H1 (cell line): ENCODE measurements at regions not wholly inside any gene's neighbourhood (a gene's known extent, or its start where the extent isn't known, plus 50 kb on each side); places are given as distances from the start of the nearest gene placed in this dataset.
A peak's percentile ranks its signal among the peaks of the same experiment; 100 is the strongest.

Experiments used
- CTCF ChIA-PET: fragments of 300-600 bp; sonication (Branson Sonifier 250); formaldehyde crosslinking; loops from one replicate; lab custom pipeline; 2021; ENCODE audit not compliant: partially characterized antibody; lab: Charles Lee
- POLR2A ChIA-PET: fragments of 300-600 bp; sonication (Branson Sonifier 250); formaldehyde crosslinking; loops from one replicate; lab custom pipeline; 2021; ENCODE audit warnings: inconsistent platforms; ENCODE audit not compliant: partially characterized antibody; lab: Charles Lee
- DNase-seq, 2 experiments: peaks; one replicate each; pipeline versions ENCODE4 v3.0.0 to v3.0.0-alpha.2; 2010 to 2022; ENCODE audit warnings: low spot score in 2 of 2, low read depth in 1 of 2, mixed read lengths in 1 of 2
- FAIRE-seq: peaks from 2 replicates; lab custom pipeline; 2011; peaks lifted over from hg19 to GRCh38; lab: Jason Lieb, UNC
- H2AFZ ChIP-seq: 2 replicates; pipeline ENCODE4 v1.8.1; 2012; ENCODE audit warnings: low read length, inconsistent platforms
- H2AK5ac ChIP-seq: 2 replicates; pipeline ENCODE4 v1.6.1; 2013; ENCODE audit warnings: low read depth, low read length
- H2BK120ac ChIP-seq: replicated peaks from 2 replicates; pipeline ENCODE3; 2013; ENCODE audit warnings: low read depth, low read length, inconsistent platforms
- H2BK12ac ChIP-seq: 2 replicates; pipeline ENCODE4 v1.6.1; 2013; ENCODE audit warnings: low read depth, low read length
- H2BK15ac ChIP-seq: 2 replicates; pipeline ENCODE4 v1.6.1; 2013; ENCODE audit warnings: low read length
- H2BK20ac ChIP-seq: 2 replicates; pipeline ENCODE4 v1.6.1; 2013; ENCODE audit warnings: low read length
- H2BK5ac ChIP-seq: 2 replicates; pipeline ENCODE4 v1.6.1; 2013; ENCODE audit warnings: low read depth, low read length
- H3K14ac ChIP-seq: 2 replicates; pipeline ENCODE4 v1.6.1; 2013; ENCODE audit warnings: inconsistent platforms; ENCODE audit not compliant: insufficient read length
- H3K18ac ChIP-seq: 2 replicates; pipeline ENCODE4 v1.6.1; 2013; ENCODE audit warnings: low read length; ENCODE audit errors: extremely low read depth
- H3K23ac ChIP-seq: 2 replicates; pipeline ENCODE4 v1.6.1; 2013; ENCODE audit warnings: inconsistent platforms; ENCODE audit not compliant: insufficient read length
- H3K23me2 ChIP-seq: 2 replicates; pipeline ENCODE4 v1.6.1; 2013; ENCODE audit warnings: low read depth, low read length
- H3K27ac ChIP-seq: 2 replicates; pipeline ENCODE4 v1.6.1; 2011; ENCODE audit warnings: low read depth, low read length, inconsistent platforms
- H3K27me3 ChIP-seq, 4 experiments: replicated peaks in 1 of 4; 1 replicate in 1 of 4; 2 replicates in 3 of 4; pipeline versions ENCODE4 v1.6.1 to v1.8.1; 2011 to 2013; ENCODE audit warnings: low read length in 3 of 4, mild to moderate bottlenecking in 3 of 4, inconsistent platforms in 2 of 4, mixed read lengths in 2 of 4, moderate library complexity in 1 of 4; ENCODE audit not compliant: control insufficient read depth in 3 of 4, insufficient read depth in 3 of 4; ENCODE audit errors: extremely low read depth in 1 of 4
- H3K36me3 ChIP-seq, 4 experiments: 2 replicates each; pipeline versions ENCODE4 v1.6.1 to v1.8.1; 2011 to 2013; ENCODE audit warnings: mild to moderate bottlenecking in 4 of 4, low read length in 3 of 4, moderate library complexity in 2 of 4, control low read depth in 1 of 4, inconsistent platforms in 1 of 4; ENCODE audit not compliant: insufficient read depth in 4 of 4, control insufficient read depth in 2 of 4
- H3K4ac ChIP-seq: replicated peaks from 2 replicates; pipeline ENCODE3; 2013; ENCODE audit warnings: low read length, low read depth, mixed read lengths, inconsistent platforms; ENCODE audit not compliant: insufficient read length
- H3K4me1 ChIP-seq, 4 experiments: replicated peaks in 1 of 4; 1 replicate in 1 of 4; 2 replicates in 3 of 4; pipeline versions ENCODE4 v1.6.1 to v1.8.1; 2011 to 2013; ENCODE audit warnings: low read length in 3 of 4, inconsistent platforms in 2 of 4, mixed read lengths in 1 of 4; ENCODE audit not compliant: insufficient read depth in 4 of 4, control insufficient read depth in 3 of 4
- H3K4me2 ChIP-seq, 2 experiments: 2 replicates each; pipeline versions ENCODE4 v1.6.1 to v1.8.1; 2011 to 2013; ENCODE audit warnings: low read depth in 2 of 2, low read length in 2 of 2, control low read depth in 1 of 2, inconsistent platforms in 1 of 2, mild to moderate bottlenecking in 1 of 2; ENCODE audit not compliant: insufficient read depth in 1 of 2
- H3K4me3 ChIP-seq, 4 experiments: fragments of 200-600, 300-600 bp in 1 of 4; sonication (generic), shearing (Covaris generic), sonication (Bioruptor Twin) in 1 of 4; 2 replicates each; pipeline versions ENCODE4 v1.5.1 to v1.8.1; 2011 to 2016; ENCODE audit warnings: low read length in 4 of 4, low read depth in 3 of 4, control low read depth in 2 of 4, inconsistent platforms in 2 of 4, mild to moderate bottlenecking in 2 of 4, mixed read lengths in 1 of 4, moderate library complexity in 1 of 4; ENCODE audit not compliant: insufficient read depth in 2 of 4; ENCODE audit errors: extremely low read depth in 1 of 4
- H3K56ac ChIP-seq: replicated peaks from 2 replicates; pipeline ENCODE3; 2013; ENCODE audit warnings: low read depth, mild to moderate bottlenecking, mixed read lengths, low read length, inconsistent platforms; ENCODE audit not compliant: insufficient read length
- H3K79me1 ChIP-seq: 2 replicates; pipeline ENCODE4 v1.6.1; 2013; ENCODE audit warnings: low read depth, low read length, control low read depth
- H3K79me2 ChIP-seq, 2 experiments: 2 replicates each; pipeline versions ENCODE4 v1.6.1 to v1.8.1; 2012 to 2013; ENCODE audit warnings: low read length in 2 of 2, mild to moderate bottlenecking in 2 of 2, inconsistent platforms in 1 of 2; ENCODE audit not compliant: insufficient read depth in 2 of 2, control insufficient read depth in 1 of 2
- H3K9ac ChIP-seq, 4 experiments: replicated peaks in 1 of 4; 1 replicate in 1 of 4; 2 replicates in 3 of 4; pipeline versions ENCODE4 v1.6.1 to v1.8.1; 2011 to 2013; ENCODE audit warnings: low read depth in 3 of 4, low read length in 3 of 4, control low read depth in 2 of 4, mild to moderate bottlenecking in 2 of 4, moderate library complexity in 2 of 4, inconsistent platforms in 1 of 4; ENCODE audit errors: extremely low read depth in 1 of 4
- H3K9me3 ChIP-seq, 2 experiments: 2 replicates each; pipeline versions ENCODE4 v1.6.1 to v1.8.1; 2012 to 2013; ENCODE audit warnings: mild to moderate bottlenecking in 2 of 2, moderate library complexity in 2 of 2, control low read depth in 1 of 2, inconsistent platforms in 1 of 2, low read depth in 1 of 2, low read length in 1 of 2, mixed read lengths in 1 of 2; ENCODE audit not compliant: insufficient read depth in 2 of 2
- H4K20me1 ChIP-seq, 2 experiments: replicated peaks in 1 of 2; 2 replicates each; pipeline versions ENCODE3 to v1.8.1; 2011 to 2013; ENCODE audit warnings: inconsistent platforms in 2 of 2, low read length in 2 of 2, mild to moderate bottlenecking in 1 of 2; ENCODE audit not compliant: insufficient read depth in 2 of 2, control insufficient read depth in 1 of 2
- H4K5ac ChIP-seq: 2 replicates; pipeline ENCODE4 v1.6.1; 2013; ENCODE audit warnings: low read length, low read depth, mixed read lengths, inconsistent platforms; ENCODE audit not compliant: insufficient read length
- H4K8ac ChIP-seq: 2 replicates; pipeline ENCODE4 v1.8.0; 2013; ENCODE audit warnings: mild to moderate bottlenecking, moderate library complexity, low read length, inconsistent platforms; ENCODE audit not compliant: insufficient read depth; ENCODE audit errors: extremely low read depth
- H4K91ac ChIP-seq: replicated peaks from 2 replicates; pipeline ENCODE3; 2013; ENCODE audit warnings: low read length, mixed read lengths, inconsistent platforms; ENCODE audit not compliant: insufficient read length
- BCL11A ChIP-seq, 2 experiments: IDR thresholded peaks; one replicate each; pipeline ENCODE4 v1.6.1; 2011; ENCODE audit warnings: low read depth in 2 of 2, low read length in 2 of 2, mild to moderate bottlenecking in 2 of 2
- CHD2 ChIP-seq: IDR thresholded peaks from 2 replicates; pipeline ENCODE4 v1.6.1; 2012; ENCODE audit warnings: low read length, improper control_type of control experiment
- KDM4A ChIP-seq: IDR thresholded peaks from one replicate; pipeline ENCODE4 v1.7.1; 2012; ENCODE audit warnings: low read depth, mild to moderate bottlenecking, moderate library complexity, low read length, inconsistent platforms; ENCODE audit not compliant: severe bottlenecking
- SP1 ChIP-seq: IDR thresholded peaks from 2 replicates; pipeline ENCODE4 v1.6.1; 2011; ENCODE audit warnings: low read depth, low read length
- SP4 ChIP-seq: IDR thresholded peaks from 2 replicates; pipeline ENCODE4 v1.6.1; 2012; ENCODE audit warnings: low read length, inconsistent platforms
- SRF ChIP-seq: IDR thresholded peaks from 2 replicates; pipeline ENCODE4 v1.6.1; 2011; ENCODE audit warnings: mild to moderate bottlenecking, low read depth, low read length, moderate library complexity
- SUZ12 ChIP-seq: fragments of 200-600 bp; sonication (generic); IDR thresholded peaks from 2 replicates; pipeline ENCODE4 v1.6.1; 2012; ENCODE audit warnings: mild to moderate bottlenecking, inconsistent platforms, low read length, moderate library complexity, mixed read lengths
- TBP ChIP-seq: IDR thresholded peaks from 2 replicates; pipeline ENCODE4 v1.6.1; 2011; ENCODE audit warnings: low read depth, low read length, improper control_type of control experiment
- YY1 ChIP-seq: IDR thresholded peaks from 2 replicates; pipeline ENCODE4 v1.6.1; 2011; ENCODE audit warnings: low read depth, mild to moderate bottlenecking, low read length
- WGBS, 2 experiments: shearing (Covaris generic) in 1 of 2; methylation state at CpG; one replicate each; pipeline versions ENCODE4 v1.1.6 to v1.1.7; 2013 to 2015; ENCODE audit warnings: low lambda C conversion rate in 2 of 2, mixed read lengths in 2 of 2, inconsistent platforms in 1 of 2, low coverage in 1 of 2, missing lambda C conversion rate in 1 of 2; ENCODE audit not compliant: insufficient replicate concordance in 2 of 2, insufficient coverage in 1 of 2, insufficient read length in 1 of 2; ENCODE audit errors: extremely low coverage in 1 of 2, missing lambda C conversion rate in 1 of 2; 5-methylcytosine and 5-hydroxymethylcytosine counted together

- no peak overlapping the region for H3K23ac ChIP-seq
- no peak overlapping the region; a peak in 1 of 4 replicates for H3K4me2 ChIP-seq
- no peaks in the 10 kb centered on the region for H3K36me3 ChIP-seq
- H3K9ac ChIP-seq, result no peak overlapping the region
- H4K8ac ChIP-seq, result no peak overlapping the region
- CTCF ChIA-PET, result interaction anchor here (0.8 to 1.2 kb wide), 4 partner anchors 9 to 220 kb away, joined by 3 to 5 read pairs (median 4); no protein-coding TSS in a partner anchor
- no peaks in the 10 kb centered on the region for H3K23me2 ChIP-seq
- no peak overlapping the region for H3K18ac ChIP-seq
- H2AK5ac ChIP-seq, result no peak overlapping the region
- H4K5ac ChIP-seq, result no peak overlapping the region
- no peaks in the 10 kb centered on the region for H3K79me1 ChIP-seq
- no peak overlapping the region for H2BK120ac ChIP-seq
- H3K4ac ChIP-seq, result no peak overlapping the region
- no peak overlapping the region; the same call in 1 of the 2 replicates for H2BK5ac ChIP-seq
- no peak overlapping the region for H3K27ac ChIP-seq
- H2BK12ac ChIP-seq, result peak overlapping the region; percentile 69; the same call in 1 of the 2 replicates
- no peaks in the 10 kb centered on the region; a peak in 1 of 7 replicates for H3K27me3 ChIP-seq
- TF ChIP-seq BCL11A (IDR thresholded peaks at IDR 0.05; ENCODE audit: low read depth in 2 of 2, low read length in 2 of 2) (no peak), CHD2 (no peak), SP1 (no peak), SP4 (no peak), KDM4A (no peak), YY1 (no peak), SRF (no peak), SUZ12 (no peak), TBP (no peak)
- TF ChIP-seq, all 59 proteins: peak for 0
- Histone ChIP-seq H4K91ac (no peak overlapping the region), H3K9me3 (no peaks in the 10 kb centered on the region), H2BK15ac (no peak overlapping the region), H3K4me1 (peaks cover 0 to 6% (median 2%) of the 10 kb centered on the region in 4 experiments; a peak in 2 of 7 replicates), H3K79me2 (no peaks in the 10 kb centered on the region), H3K14ac (no peak overlapping the region), H4K20me1 (no peaks in the 10 kb centered on the region), H2AFZ (no peak overlapping the region), H3K4me3 (no peak overlapping the region), H2BK20ac (no peak overlapping the region), H3K56ac (no peak overlapping the region)
- DNase-seq (no peak), FAIRE-seq (no peak)
- 92% methylated on average over 7 of the region's 7 CpGs; no CpG with 5 or more reads in 1 of the 2 experiments for WGBS, 2 experiments
- POLR2A ChIA-PET, result interaction anchor here (0.6 kb wide), 1 partner anchor 208 kb away, joined by 3 read pairs; no protein-coding TSS in a partner anchor
Measured at GRCh38 chr19:28020619-28021258, 1192.2 kb downstream of the UQCRFS1 start.
